ENCODE measurements at regions not wholly inside any gene's neighbourhood (a gene's known extent, or its start where the extent isn't known, plus 50 kb on each side); places are given as distances from the start of the nearest gene placed in this dataset.

DNA sequence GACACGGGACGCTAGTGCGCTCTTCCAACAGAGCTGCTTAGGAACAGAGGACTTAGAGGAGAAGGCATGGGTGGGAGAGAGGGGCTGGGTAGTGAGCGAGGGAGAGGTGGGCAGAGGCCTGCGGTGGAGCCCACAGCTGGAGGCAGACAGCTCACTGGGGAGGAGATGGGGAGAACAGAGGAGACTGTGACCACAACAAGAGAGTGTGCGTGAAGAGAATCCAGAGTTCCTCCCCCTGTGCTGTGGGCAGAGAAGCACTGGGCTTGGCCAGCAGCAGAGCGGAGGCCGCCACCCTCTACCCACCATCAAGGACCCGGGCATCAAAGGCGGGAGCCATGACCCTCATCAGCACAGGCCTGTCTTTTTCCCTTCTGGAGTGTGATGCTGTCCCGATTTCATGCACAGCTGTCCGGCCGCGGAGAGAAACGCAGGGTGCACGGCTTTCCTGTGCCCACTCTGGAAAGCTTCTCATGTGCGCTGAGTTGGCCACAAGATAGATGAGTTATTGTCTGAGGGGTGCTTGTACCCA, 228.3 kb upstream of the IRX4 start:
- TF ChIP-seq POLR2A (IDR thresholded peaks at IDR 0.05; ENCODE audit: low read length): no peak
- TF ChIP-seq GATA1 (IDR thresholded peaks at IDR 0.05; ENCODE audit: low read depth, low read length): no peak
